ENCODE measurements at regions not wholly inside any gene's neighbourhood (a gene's known extent, or its start where the extent isn't known, plus 50 kb on each side); places are given as distances from the start of the nearest gene placed in this dataset.

DNA sequence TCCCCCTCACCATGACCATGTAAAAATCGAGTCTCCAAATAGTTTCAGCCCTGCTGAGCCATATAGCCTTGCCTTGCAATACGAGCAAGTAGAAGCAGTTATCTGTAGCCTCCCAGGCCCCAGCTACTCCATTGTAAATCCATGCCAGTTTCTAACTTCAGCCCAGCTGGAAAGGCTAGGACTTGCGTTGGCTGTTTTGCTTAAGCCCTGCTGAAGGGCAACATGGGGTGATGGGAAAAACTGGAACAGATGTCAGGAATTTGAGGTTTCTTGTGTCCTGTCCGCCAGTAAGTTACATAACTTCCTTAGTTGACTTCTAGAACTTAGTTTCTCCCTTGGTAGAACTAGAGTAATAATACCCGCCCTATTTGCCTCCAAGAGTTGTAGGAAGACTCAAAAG, 216.0 kb upstream of the SERP2 start:
- TF ChIP-seq, protein P1, sequence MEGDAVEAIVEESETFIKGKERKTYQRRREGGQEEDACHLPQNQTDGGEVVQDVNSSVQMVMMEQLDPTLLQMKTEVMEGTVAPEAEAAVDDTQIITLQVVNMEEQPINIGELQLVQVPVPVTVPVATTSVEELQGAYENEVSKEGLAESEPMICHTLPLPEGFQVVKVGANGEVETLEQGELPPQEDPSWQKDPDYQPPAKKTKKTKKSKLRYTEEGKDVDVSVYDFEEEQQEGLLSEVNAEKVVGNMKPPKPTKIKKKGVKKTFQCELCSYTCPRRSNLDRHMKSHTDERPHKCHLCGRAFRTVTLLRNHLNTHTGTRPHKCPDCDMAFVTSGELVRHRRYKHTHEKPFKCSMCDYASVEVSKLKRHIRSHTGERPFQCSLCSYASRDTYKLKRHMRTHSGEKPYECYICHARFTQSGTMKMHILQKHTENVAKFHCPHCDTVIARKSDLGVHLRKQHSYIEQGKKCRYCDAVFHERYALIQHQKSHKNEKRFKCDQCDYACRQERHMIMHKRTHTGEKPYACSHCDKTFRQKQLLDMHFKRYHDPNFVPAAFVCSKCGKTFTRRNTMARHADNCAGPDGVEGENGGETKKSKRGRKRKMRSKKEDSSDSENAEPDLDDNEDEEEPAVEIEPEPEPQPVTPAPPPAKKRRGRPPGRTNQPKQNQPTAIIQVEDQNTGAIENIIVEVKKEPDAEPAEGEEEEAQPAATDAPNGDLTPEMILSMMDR (conservative IDR thresholded peaks at IDR 0.05; ENCODE audit: low read length), result no peak
- H3K4me3 ChIP-seq (ENCODE audit: low read length), result no peak overlapping the region
- DNase-seq (ENCODE audit: low read depth), result peak; percentile 55

DNA sequence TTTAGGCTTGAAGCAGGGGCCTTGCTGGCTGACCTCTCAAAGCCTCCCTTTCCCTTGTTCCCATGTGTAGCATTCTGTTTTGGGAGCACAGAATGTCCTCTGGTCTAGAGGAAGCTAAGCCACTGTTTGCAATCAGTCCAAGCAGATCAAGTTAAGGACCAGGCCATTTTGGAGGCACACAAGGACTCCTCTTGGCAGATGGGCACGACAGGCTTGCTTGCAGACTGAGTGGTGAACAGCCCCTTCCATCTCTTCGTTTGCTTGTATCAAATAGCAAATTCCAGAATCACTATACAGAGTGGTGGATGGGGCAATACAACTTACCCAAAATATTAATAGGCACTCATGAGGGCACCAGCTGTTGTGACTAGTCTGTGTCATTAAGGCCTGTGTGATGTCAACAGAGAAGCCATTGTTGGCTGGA, 215.5 kb upstream of the SERP2 start:
- no peak for DNase-seq (ENCODE audit: low read depth)
- no peak overlapping the region for H3K4me3 ChIP-seq (ENCODE audit: low read length)
- TF ChIP-seq, protein P1 (conservative IDR thresholded peaks at IDR 0.05; ENCODE audit: low read length), result no peak

DNA sequence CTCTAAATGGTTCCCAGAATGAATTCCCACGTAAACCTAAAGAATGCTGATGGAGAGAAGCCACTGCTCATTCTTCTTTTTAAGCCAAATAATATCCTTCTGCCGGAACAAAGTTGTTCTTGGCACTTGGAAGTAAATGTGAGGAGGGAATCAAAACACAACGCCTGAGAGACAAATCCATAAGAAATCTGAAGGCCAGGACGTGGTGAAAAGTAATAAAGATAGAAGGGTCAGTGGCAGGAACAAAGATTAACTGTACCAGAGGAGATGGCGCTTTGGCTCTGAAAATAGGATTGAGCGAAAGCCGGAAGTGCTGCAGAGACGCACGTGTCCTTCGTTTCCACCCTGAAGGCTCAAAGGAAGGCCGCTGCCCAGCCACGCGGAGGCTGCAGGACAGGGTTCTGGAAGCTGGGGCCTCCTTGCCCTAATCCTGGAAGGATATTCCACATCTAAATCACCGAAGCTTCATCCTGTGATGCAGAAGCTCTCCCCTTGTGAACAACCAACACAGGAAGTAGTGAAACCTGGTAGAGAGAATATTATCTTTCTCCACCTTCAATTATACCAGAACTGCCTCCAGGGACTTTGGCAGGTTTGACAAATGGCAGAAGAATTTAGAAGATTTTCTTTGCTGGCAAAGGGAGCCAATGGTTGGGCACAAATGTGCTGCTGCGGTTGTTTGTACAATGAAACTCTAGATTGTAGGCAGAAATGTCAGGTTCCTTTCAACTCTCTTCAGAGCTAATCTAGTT, 214.6 kb upstream of the SERP2 start:
- TF ChIP-seq, protein P1 (conservative IDR thresholded peaks at IDR 0.05; ENCODE audit: low read length), result no peak
- H3K4me3 ChIP-seq (ENCODE audit: low read length), result no peak overlapping the region
- DNase-seq (ENCODE audit: low read depth), result no peak

- no peak overlapping the region for H3K4me3 ChIP-seq (ENCODE audit: low read length)
- TF ChIP-seq, protein P1 (conservative IDR thresholded peaks at IDR 0.05; ENCODE audit: low read length), result no peak
- DNase-seq (ENCODE audit: low read depth), result no peak
Measured at GRCh38 chr13:44159633-44160279, 213.9 kb upstream of the SERP2 start.

DNA sequence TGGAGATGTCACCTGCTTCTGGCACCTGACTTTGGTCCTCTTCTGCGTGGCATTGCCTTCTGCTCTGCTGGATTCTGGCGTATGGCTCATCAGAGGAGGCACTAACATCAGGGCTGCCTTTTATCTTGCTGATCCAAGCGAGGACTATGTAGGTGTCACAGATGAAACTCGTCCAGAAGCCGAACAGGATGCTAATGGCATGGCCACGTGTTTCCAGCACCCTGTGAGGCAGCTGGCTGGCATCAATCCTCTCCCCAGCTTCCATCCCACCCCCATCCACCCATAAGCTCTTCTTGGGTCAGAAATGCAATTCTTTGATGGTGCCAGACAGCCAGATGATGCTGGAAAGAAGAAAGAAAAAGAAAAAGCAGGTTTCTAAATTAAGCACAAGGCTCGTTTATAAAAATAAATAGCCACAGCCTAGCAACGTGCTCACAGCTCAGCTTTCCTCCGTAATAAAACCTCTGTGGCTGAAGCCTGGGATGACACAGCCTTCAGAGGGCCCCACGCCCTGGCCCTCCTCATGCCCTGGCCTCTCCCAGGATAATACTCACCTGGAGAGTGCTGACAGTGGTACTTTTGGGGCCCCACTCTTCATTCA, 212.9 kb upstream of the SERP2 start:
- peak; percentile 15 for DNase-seq (ENCODE audit: low read depth)
- H3K4me3 ChIP-seq (ENCODE audit: low read length), result no peak overlapping the region
- TF ChIP-seq, protein P1 (conservative IDR thresholded peaks at IDR 0.05; ENCODE audit: low read length), result no peak

DNA sequence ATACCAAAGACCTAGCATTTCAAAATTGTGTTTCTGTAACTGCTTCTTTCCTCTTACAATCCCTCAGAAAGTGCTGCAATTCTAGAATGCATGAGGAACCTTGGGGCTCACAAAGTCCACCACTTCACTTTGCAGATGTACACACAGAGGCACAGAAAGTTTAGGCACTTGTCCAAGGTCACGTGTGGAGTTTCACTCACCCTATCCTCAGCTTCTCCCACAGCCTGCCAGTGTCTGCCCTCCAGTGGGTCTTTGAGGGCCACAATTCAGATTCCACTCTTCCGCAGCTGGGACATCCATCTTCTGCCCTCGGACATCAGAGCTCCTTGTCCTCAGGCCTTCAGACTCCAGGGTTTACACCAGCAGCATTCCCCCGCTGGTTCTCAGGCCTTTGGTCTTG, 210.5 kb upstream of the SERP2 start:
- TF ChIP-seq, protein P1 (conservative IDR thresholded peaks at IDR 0.05; ENCODE audit: low read length), result no peak
- H3K4me3 ChIP-seq (ENCODE audit: low read length), result no peak overlapping the region
- no peak for DNase-seq (ENCODE audit: low read depth)

Data from AG10803 (cell line).